ENCODE measurements at regions not wholly inside any gene's neighbourhood (a gene's known extent, or its start where the extent isn't known, plus 50 kb on each side); places are given as distances from the start of the nearest gene placed in this dataset.
"Not testable (repeated sequence)": the region's sequence is repeated elsewhere in the genome, so short reads cannot be mapped to it uniquely, and the experiment has no call there.

GRCh38 chr10:25076506-25077177, 60.2 kb downstream of the THNSL1 start:
- no peak for DNase-seq

- no peak for DNase-seq
Measured at GRCh38 chr10:25078658-25079431, 62.4 kb downstream of the THNSL1 start.

GRCh38 chr10:25080880-25081581, 64.6 kb downstream of the THNSL1 start:
- DNase-seq, result peak; percentile 53

GRCh38 chr10:25082276-25083204, 66.1 kb downstream of the THNSL1 start:
- DNase-seq, result peak; percentile 35

GRCh38 chr10:25083546-25084111, 67.2 kb downstream of the THNSL1 start:
- no peak for DNase-seq

GRCh38 chr10:25084447-25084846, 68.0 kb downstream of the THNSL1 start:
- DNase-seq, result no peak

- DNase-seq, result no peak
Measured at GRCh38 chr10:25094590-25094989, 78.2 kb downstream of the THNSL1 start.

- no peak for DNase-seq
Measured at GRCh38 chr10:25097669-25098411, 77.0 kb upstream of the GPR158 start.

GRCh38 chr10:25100141-25100540, 74.7 kb upstream of the GPR158 start:
- DNase-seq, result no peak

GRCh38 chr10:25101461-25102146, 73.2 kb upstream of the GPR158 start:
- no peak for DNase-seq

GRCh38 chr10:25102147-25102822, 72.5 kb upstream of the GPR158 start:
- DNase-seq, result no peak

GRCh38 chr10:25103703-25104102, 71.1 kb upstream of the GPR158 start:
- no peak for DNase-seq

GRCh38 chr10:25104441-25104840, 70.4 kb upstream of the GPR158 start:
- no peak for DNase-seq

- no peak for DNase-seq
Measured at GRCh38 chr10:25105262-25105661, 69.5 kb upstream of the GPR158 start.

GRCh38 chr10:25105743-25106260, 69.0 kb upstream of the GPR158 start:
- no peak for DNase-seq

GRCh38 chr10:25107756-25108155, 67.0 kb upstream of the GPR158 start:
- no peak for DNase-seq

- not testable (repeated sequence) for DNase-seq
Measured at GRCh38 chr10:25109896-25110295, 64.9 kb upstream of the GPR158 start.

- no peak for DNase-seq
Measured at GRCh38 chr10:25112016-25112415, 62.8 kb upstream of the GPR158 start.

- peak; percentile 66 for DNase-seq
Measured at GRCh38 chr10:25113191-25114035, 61.4 kb upstream of the GPR158 start.
